Testis (tissue), 2 donors: ENCODE measurements at regions not wholly inside any gene's neighbourhood (a gene's known extent, or its start where the extent isn't known, plus 50 kb on each side); places are given as distances from the start of the nearest gene placed in this dataset.

Experiments
- DNase-seq: peaks from one replicate; pipeline ENCODE4 v3.0.0-alpha.2; 2019
- H3K27ac ChIP-seq, 2 donors: fragments of 200-600 bp; sonication (generic); one replicate each; pipeline ENCODE4 v1.5.1; 2019
- H3K27me3 ChIP-seq: fragments of 200-600 bp; sonication (generic); one replicate; pipeline ENCODE4 v1.5.1; 2019
- H3K36me3 ChIP-seq: fragments of 200-600 bp; sonication (generic); one replicate; pipeline ENCODE4 v1.5.1; 2017; ENCODE audit warnings: low read depth; ENCODE audit errors: missing control alignments
- H3K4me1 ChIP-seq: fragments of 200-600 bp; sonication (generic); one replicate; pipeline ENCODE4 v1.5.1; 2019
- H3K4me3 ChIP-seq, 2 donors: fragments of 200-600 bp; sonication (generic); one replicate each; pipeline ENCODE4 v1.5.1; 2017 to 2019
- H3K9me3 ChIP-seq: fragments of 200-600 bp; sonication (generic); one replicate; pipeline ENCODE4 v1.5.1; 2017
- CTCF ChIP-seq, 3 experiments: fragments of 450-650 bp in 2 of 3; fragments of 200-600 bp in 1 of 3; sonication (generic) in 1 of 3; IDR thresholded peaks; one replicate each; pipeline ENCODE4 v1.5.1; 2016 to 2019; ENCODE audit warnings: antibody characterized with exemption in 3 of 3, mild to moderate bottlenecking in 2 of 3, moderate library complexity in 1 of 3
- POLR2A ChIP-seq: fragments of 450-650 bp; IDR thresholded peaks from one replicate; pipeline ENCODE4 v1.6.1; 2017; ENCODE audit warnings: antibody characterized with exemption, mild to moderate bottlenecking, moderate library complexity
- WGBS, 2 donors: methylation state at CpG; one replicate each; pipeline ENCODE4 v1.1.5; 2018; 5-methylcytosine and 5-hydroxymethylcytosine counted together
- intact Hi-C: fragments of 100-400 bp; cut with DNase I; formaldehyde crosslinking; loops from one replicate; pipeline ENCODE4 v1.15.1; 2023; ENCODE audit warnings: low total_unique reads

- H3K27ac ChIP-seq, result no peak overlapping the region
- TF ChIP-seq CTCF (IDR thresholded peaks at IDR 0.05), result no peak
- no peaks in the 10 kb centered on the region for H3K9me3 ChIP-seq
- WGBS, 2 donors, result 93 to 94% methylated on average over 2 of the region's 2 CpGs
- H3K27me3 ChIP-seq, result no peaks in the 10 kb centered on the region
- no peaks in the 10 kb centered on the region for H3K36me3 ChIP-seq
- intact Hi-C loops, result no loop called here
- H3K4me3 ChIP-seq, result no peak overlapping the region
- no peaks in the 10 kb centered on the region for H3K4me1 ChIP-seq
- no peak for DNase-seq
Measured at GRCh38 chr4:135073389-135073788, 871.8 kb upstream of the PABPC4L start.

- no peak for TF ChIP-seq POLR2A
- no peak for TF ChIP-seq CTCF (IDR thresholded peaks at IDR 0.05)
- Histone ChIP-seq H3K9me3 (no peaks in the 10 kb centered on the region), H3K27ac (no peak overlapping the region), H3K4me3 (no peak overlapping the region), H3K4me1 (no peaks in the 10 kb centered on the region), H3K36me3 (no peaks in the 10 kb centered on the region), H3K27me3 (no peaks in the 10 kb centered on the region)
- DNase-seq, result no peak
- 42 to 49% methylated on average over 3 of the region's 3 CpGs for WGBS, 2 donors
- intact Hi-C loops, result no loop called here
Measured at GRCh38 chr4:135072553-135072952, 871.0 kb upstream of the PABPC4L start.

- H3K9me3 ChIP-seq, result no peaks in the 10 kb centered on the region
- H3K27ac ChIP-seq, result no peak overlapping the region
- H3K4me1 ChIP-seq, result no peaks in the 10 kb centered on the region
- no peaks in the 10 kb centered on the region for H3K27me3 ChIP-seq
- no peaks in the 10 kb centered on the region for H3K36me3 ChIP-seq
- TF ChIP-seq CTCF (IDR thresholded peaks at IDR 0.05) (no peak), POLR2A (no peak)
- DNase-seq, result no peak
- H3K4me3 ChIP-seq, result no peak overlapping the region
- intact Hi-C loops, result no loop called here
- WGBS, 2 donors, result 76 to 83% methylated on average over 2 of the region's 2 CpGs
Measured at GRCh38 chr4:135065366-135065765, 863.8 kb upstream of the PABPC4L start.

- TF ChIP-seq CTCF (IDR thresholded peaks at IDR 0.05), result no peak
- no peak for TF ChIP-seq POLR2A
- no peaks in the 10 kb centered on the region for H3K27me3 ChIP-seq
- H3K4me3 ChIP-seq, result no peak overlapping the region
- H3K9me3 ChIP-seq, result no peaks in the 10 kb centered on the region
- 58 to 61% methylated on average over 7 of the region's 7 CpGs for WGBS, 2 donors
- intact Hi-C loops, result no loop called here
- H3K36me3 ChIP-seq, result no peaks in the 10 kb centered on the region
- no peak overlapping the region for H3K27ac ChIP-seq
- DNase-seq, result no peak
- no peaks in the 10 kb centered on the region for H3K4me1 ChIP-seq
Measured at GRCh38 chr4:135050086-135050717, 848.6 kb upstream of the PABPC4L start.

- Histone ChIP-seq H3K36me3 (no peaks in the 10 kb centered on the region), H3K9me3 (no peaks in the 10 kb centered on the region), H3K4me1 (no peaks in the 10 kb centered on the region), H3K4me3 (no peak overlapping the region), H3K27ac (no peak overlapping the region), H3K27me3 (no peaks in the 10 kb centered on the region)
- TF ChIP-seq POLR2A (no peak), CTCF (IDR thresholded peaks at IDR 0.05) (no peak)
- no peak for DNase-seq
- intact Hi-C loops, result no loop called here
- WGBS, 2 donors, result 70 to 79% methylated on average over 1 of the region's 1 CpG
Measured at GRCh38 chr4:135032670-135033069, 831.1 kb upstream of the PABPC4L start.
